K562 (cell line): ENCODE measurements at regions not wholly inside any gene's neighbourhood (a gene's known extent, or its start where the extent isn't known, plus 50 kb on each side); places are given as distances from the start of the nearest gene placed in this dataset.

Experiments
- ATAC-seq: fragments of 200-7000 bp; cut with Tn5 transposase; 3 replicates; pipeline ENCODE4 v1.9.1; 2020; ENCODE audit warnings: moderate library complexity
- BruUV-seq: library from RNA; stranded (reverse); fragments of 400-500 nt; replicated peaks from 2 replicates; lab custom pipeline; 2021; lab: Mats Ljungman, UMichigan
- CTCF ChIA-PET: fragments of 300-600 bp; formaldehyde crosslinking; extraction: SDS; loops from one replicate; lab custom pipeline; 2021; ENCODE audit warnings: low intra/inter-chr PET ratio; lab: Yijun Ruan, JAX
- POLR2A ChIA-PET: fragments of 300-600, 350-650 bp; sonication (Branson Sonifier 250); formaldehyde crosslinking; extraction: SDS; loops from one replicate; lab custom pipeline; 2021; ENCODE audit warnings: antibody characterized with exemption, inconsistent platforms; lab: Yijun Ruan, JAX
- DNase-seq, 4 experiments: peaks; one replicate each; pipeline versions ENCODE4 v3.0.0 to v3.0.0-alpha.2; 2011 to 2018; ENCODE audit warnings: low spot score in 3 of 4, mixed read lengths in 3 of 4; ENCODE audit errors: extremely low read depth in 1 of 4
- FAIRE-seq: peaks from 2 replicates; lab custom pipeline; 2011; peaks lifted over from hg19 to GRCh38; lab: Jason Lieb, UNC
- H2AFZ ChIP-seq: 2 replicates; pipeline ENCODE4 v1.6.0; 2011; ENCODE audit warnings: low read depth, low read length, control low read depth, inconsistent platforms
- H3K27ac ChIP-seq: fragments of 200-600 bp; 3 replicates; pipeline ENCODE4 v1.8.0; 2011; ENCODE audit warnings: low read depth, mild to moderate bottlenecking, control low read depth, inconsistent platforms, low read length, moderate library complexity, mixed read lengths; ENCODE audit errors: extremely low read depth
- H3K27me3 ChIP-seq, 2 experiments: fragments of 300-600 bp in 1 of 2; 2 replicates in 1 of 2; 3 replicates in 1 of 2; pipeline versions ENCODE4 v1.6.0 to v1.8.0; 2011; ENCODE audit warnings: inconsistent platforms in 2 of 2, low read length in 2 of 2, mild to moderate bottlenecking in 1 of 2, mixed read lengths in 1 of 2, moderate library complexity in 1 of 2; ENCODE audit not compliant: control insufficient read depth in 2 of 2, insufficient read depth in 2 of 2
- H3K36me3 ChIP-seq: fragments of 300-600 bp; 3 replicates; pipeline ENCODE4 v1.8.0; 2011; ENCODE audit warnings: mild to moderate bottlenecking, low read length, inconsistent platforms; ENCODE audit not compliant: control insufficient read depth, insufficient read depth
- H3K4me1 ChIP-seq, 2 experiments: fragments of 200-600 bp in 1 of 2; replicated peaks in 1 of 2; 2 replicates in 1 of 2; 3 replicates in 1 of 2; pipeline versions ENCODE4 v1.5.1 to v1.8.0; 2011; ENCODE audit warnings: inconsistent platforms in 2 of 2, low read length in 2 of 2, mild to moderate bottlenecking in 1 of 2, mixed read lengths in 1 of 2, moderate library complexity in 1 of 2; ENCODE audit not compliant: control insufficient read depth in 2 of 2, insufficient read depth in 2 of 2
- H3K4me2 ChIP-seq: 2 replicates; pipeline ENCODE4 v1.6.1; 2011; ENCODE audit warnings: low read length, control low read depth, inconsistent platforms, mixed read lengths; ENCODE audit not compliant: insufficient read depth
- H3K4me3 ChIP-seq: fragments of 200-600 bp; sonication (generic), shearing (Covaris generic); 2 replicates; pipeline ENCODE4 v1.5.1; 2016; ENCODE audit warnings: control low read depth, inconsistent platforms
- H3K79me2 ChIP-seq: fragments of 200-600 bp; 3 replicates; pipeline ENCODE4 v1.8.0; 2011; ENCODE audit warnings: low read length, inconsistent platforms; ENCODE audit not compliant: control insufficient read depth, insufficient read depth
- H3K9ac ChIP-seq, 2 experiments: 2 replicates each; pipeline versions ENCODE4 v1.6.0 to v1.6.1; 2011; ENCODE audit warnings: low read depth in 2 of 2, low read length in 2 of 2, control low read depth in 1 of 2, inconsistent platforms in 1 of 2, mild to moderate bottlenecking in 1 of 2, mixed read lengths in 1 of 2; ENCODE audit not compliant: insufficient read depth in 1 of 2
- H3K9me1 ChIP-seq: one replicate; pipeline ENCODE4 v1.6.0; 2011; ENCODE audit warnings: inconsistent platforms, mild to moderate bottlenecking, low read length, moderate library complexity; ENCODE audit not compliant: control insufficient read depth, insufficient read depth
- H3K9me3 ChIP-seq: replicated peaks from 2 replicates; pipeline ENCODE4 v1.5.1; 2011; ENCODE audit warnings: low read depth, low read length, inconsistent platforms; ENCODE audit not compliant: control insufficient read depth, insufficient read depth
- H4K20me1 ChIP-seq: replicated peaks from 2 replicates; pipeline ENCODE4 v1.6.1; 2011; ENCODE audit warnings: low read length, inconsistent platforms, mixed read lengths; ENCODE audit not compliant: control insufficient read depth, insufficient read depth
- CTCF ChIP-seq, 3 experiments: IDR thresholded peaks in 2 of 3; conservative IDR thresholded peaks in 1 of 3; 2 replicates each; pipeline ENCODE4 v1.5.1; 2011 to 2012; ENCODE audit warnings: low read length in 3 of 3, mild to moderate bottlenecking in 3 of 3, control low read depth in 2 of 3, improper control_type of control experiment in 1 of 3, inconsistent platforms in 1 of 3, low read depth in 1 of 3, mixed read lengths in 1 of 3, moderate library complexity in 1 of 3; ENCODE audit not compliant: insufficient read depth in 2 of 3
- FOXJ3 ChIP-seq: sonication (generic); formaldehyde crosslinking; IDR thresholded peaks from 2 replicates; pipeline ENCODE4 v1.4.0; 2020; ENCODE audit warnings: mild to moderate bottlenecking, missing genetic modification reagents
- GABPB1 ChIP-seq: sonication (generic); formaldehyde crosslinking; IDR thresholded peaks from 2 replicates; pipeline ENCODE4 v1.8.0; 2022; ENCODE audit warnings: mild to moderate bottlenecking, missing genetic modification reagents
- JUND ChIP-seq, 2 experiments: IDR thresholded peaks; 2 replicates in 1 of 2; 3 replicates in 1 of 2; pipeline ENCODE4 v1.6.1; 2011; ENCODE audit warnings: borderline replicate concordance in 2 of 2, low read depth in 2 of 2, low read length in 2 of 2, improper control_type of control experiment in 1 of 2, missing biosample characterization in 1 of 2, missing genetic modification characterization in 1 of 2, missing genetic modification reagents in 1 of 2
- KHSRP ChIP-seq: fragments of 450-650 bp; IDR thresholded peaks from 2 replicates; pipeline ENCODE4 v1.6.1; 2017
- MLX ChIP-seq, 2 experiments: fragments of 450-650 bp in 1 of 2; sonication (generic) in 1 of 2; formaldehyde crosslinking; conservative IDR thresholded peaks; 2 replicates each; pipeline versions ENCODE4 v1.4.0 to v1.8.1; 2020 to 2022; ENCODE audit warnings: mild to moderate bottlenecking in 1 of 2, missing genetic modification reagents in 1 of 2
- MTA2 ChIP-seq: fragments of 450-650 bp; IDR thresholded peaks from 2 replicates; pipeline ENCODE4 v1.6.1; 2016; ENCODE audit warnings: low read depth
- STAT5A ChIP-seq: IDR thresholded peaks from 2 replicates; pipeline ENCODE4 v1.6.1; 2012; ENCODE audit warnings: low read length, inconsistent platforms, borderline replicate concordance
- TAF7 ChIP-seq: fragments of 450-650 bp; IDR thresholded peaks from 2 replicates; pipeline ENCODE4 v1.6.1; 2016; ENCODE audit warnings: missing genetic modification characterization, missing compliant biosample characterization
- TCF3 ChIP-seq: sonication (generic); formaldehyde crosslinking; IDR thresholded peaks from 2 replicates; pipeline ENCODE4 v1.4.0; 2020; ENCODE audit warnings: mild to moderate bottlenecking, missing genetic modification reagents
- ZBTB43 ChIP-seq: sonication (generic); formaldehyde crosslinking; IDR thresholded peaks from 2 replicates; pipeline ENCODE4 v1.8.0; 2023; ENCODE audit warnings: mild to moderate bottlenecking, missing genetic modification reagents
- ZNF324 ChIP-seq: fragments of 250-450 bp; sonication (Bioruptor Pico); IDR thresholded peaks from 2 replicates; pipeline ENCODE4 v1.4.0; 2020; ENCODE audit warnings: mild to moderate bottlenecking
- ZSCAN32 ChIP-seq: fragments of 450-650 bp; formaldehyde crosslinking; IDR thresholded peaks from 2 replicates; pipeline ENCODE4 v1.4.0; 2020; ENCODE audit warnings: mild to moderate bottlenecking, moderate library complexity
- WGBS: fragments of 100-300 bp; shearing (Covaris generic); methylation state at CpG from one replicate; pipeline ENCODE4 v1.1.6; 2016; ENCODE audit warnings: low coverage, mixed read lengths; ENCODE audit not compliant: insufficient coverage; ENCODE audit errors: missing lambda C conversion rate; 5-methylcytosine and 5-hydroxymethylcytosine counted together
- in situ Hi-C: fragments of 300-500 bp; cut with MboI; formaldehyde crosslinking; loops from 4 replicates; pipeline ENCODE4 v1.15.0; 2018; ENCODE audit warnings: inconsistent platforms, mixed read lengths
- intact Hi-C: fragments of 100-400 bp; cut with micrococcal nuclease; formaldehyde crosslinking; loops from 2 replicates; pipeline ENCODE4 v1.14.2; 2022

- no peak for FAIRE-seq
Observed at GRCh38 chr1:4964634-4965345, 310.4 kb downstream of the AJAP1 start.

GRCh38 chr1:4963251-4963650 is 308.8 kb downstream of the AJAP1 start:
- no peaks in the 10 kb centered on the region for H3K9me1 ChIP-seq
- in situ Hi-C loops, result no loop called here
- no peaks in the 10 kb centered on the region for H3K4me1 ChIP-seq
- no TSS peak for BruUV-seq
- no peaks in the 10 kb centered on the region for H3K36me3 ChIP-seq
- no peaks in the 10 kb centered on the region for H3K9me3 ChIP-seq
- FAIRE-seq (no peak), ATAC-seq (no peak), DNase-seq (no peak)
- intact Hi-C loops, result no loop called here
- ChIA-PET POLR2A (no interaction called here), CTCF (no interaction called here)
- no peak overlapping the region for H3K4me2 ChIP-seq
- no peak overlapping the region for H3K4me3 ChIP-seq
- WGBS, result under 1% methylated on average over 8 of the region's 8 CpGs
- H4K20me1 ChIP-seq, result no peaks in the 10 kb centered on the region
- no peak overlapping the region for H2AFZ ChIP-seq
- H3K27ac ChIP-seq, result no peak overlapping the region
- peaks cover 0 to 5% of the 10 kb centered on the region in 2 experiments; a peak in 2 of 5 replicates for H3K27me3 ChIP-seq
- no peak overlapping the region for H3K9ac ChIP-seq
- H3K79me2 ChIP-seq, result no peaks in the 10 kb centered on the region
- no peak for TF ChIP-seq TAF7 (tag)
- TF ChIP-seq CTCF (IDR thresholded peaks at IDR 0.05 in 2 of 3, conservative IDR thresholded peaks at IDR 0.05 in 1 of 3; ENCODE audit: insufficient read depth in 2 of 3, low read depth in 1 of 3, low read length in 3 of 3), result no peak
- TF ChIP-seq GABPB1 (CRISPR knock-in tag), result no peak
- TF ChIP-seq JUND (IDR thresholded peaks at IDR 0.05; ENCODE audit: borderline replicate concordance, low read depth, low read length), result no peak
- TF ChIP-seq JUND (tag; IDR thresholded peaks at IDR 0.05; ENCODE audit: borderline replicate concordance, low read depth, low read length), result no peak
- no peak for TF ChIP-seq STAT5A
- no peak for TF ChIP-seq KHSRP
- no peak for TF ChIP-seq ZBTB43 (CRISPR knock-in tag)
- TF ChIP-seq TCF3, result no peak

More at GRCh38 chr1:4964634-4965345, 310.4 kb downstream of the AJAP1 start:
- H3K9me3 ChIP-seq, result no peaks in the 10 kb centered on the region
- intact Hi-C loops (no loop called here), in situ Hi-C loops (no loop called here)
- ChIA-PET POLR2A (interaction anchor here (1.3 kb wide), 1 partner anchor 37 kb away, joined by 3 read pairs; no protein-coding TSS in a partner anchor), CTCF (no interaction called here)
- H3K4me3 ChIP-seq, result no peak overlapping the region
- H3K36me3 ChIP-seq, result no peaks in the 10 kb centered on the region
- H3K4me2 ChIP-seq, result no peak overlapping the region
- H4K20me1 ChIP-seq, result no peaks in the 10 kb centered on the region
- no TSS peak for BruUV-seq
- ATAC-seq (no peak), DNase-seq (no peak)
- H2AFZ ChIP-seq, result no peak overlapping the region
- H3K9me1 ChIP-seq, result no peaks in the 10 kb centered on the region
- peaks cover 0 to 5% of the 10 kb centered on the region in 2 experiments; a peak in 2 of 5 replicates for H3K27me3 ChIP-seq
- H3K9ac ChIP-seq, result no peak overlapping the region
- TF ChIP-seq ZSCAN32 (CRISPR knock-in tag) (no peak), MTA2 (no peak), FOXJ3 (CRISPR knock-in tag) (no peak), MLX (CRISPR knock-in tag; conservative IDR thresholded peaks at IDR 0.05) (no peak), ZNF324 (CRISPR knock-in tag) (no peak)
- no peak overlapping the region for H3K27ac ChIP-seq
- H3K4me1 ChIP-seq, result no peaks in the 10 kb centered on the region
- 0% methylated on average over 13 of the region's 13 CpGs for WGBS
- no peaks in the 10 kb centered on the region for H3K79me2 ChIP-seq
